GM12801 (cell line): ENCODE measurements at regions not wholly inside any gene's neighbourhood (a gene's known extent, or its start where the extent isn't known, plus 50 kb on each side); places are given as distances from the start of the nearest gene placed in this dataset.

Experiments
- CTCF ChIP-seq: IDR thresholded peaks from one replicate; pipeline ENCODE4 v1.5.1; 2011; ENCODE audit warnings: control low read depth; ENCODE audit not compliant: insufficient read length; ENCODE audit errors: extremely low read depth

GRCh38 chr11:38950867-38951266 is 2352.8 kb upstream of the RAG2 start:
- TF ChIP-seq CTCF, result no peak

- no peak for TF ChIP-seq CTCF
Measured at GRCh38 chr11:38948392-38948791, 2350.4 kb upstream of the RAG2 start.

GRCh38 chr11:38937709-38938108 is 2339.7 kb upstream of the RAG2 start:
- TF ChIP-seq CTCF, result no peak

- no peak for TF ChIP-seq CTCF
Measured at GRCh38 chr11:38935941-38936340, 2337.9 kb upstream of the RAG2 start.

GRCh38 chr11:38927993-38928392 is 2330.0 kb upstream of the RAG2 start:
- TF ChIP-seq CTCF, result no peak

GRCh38 chr11:38924644-38925043 is 2326.6 kb upstream of the RAG2 start:
- TF ChIP-seq CTCF, result no peak

- no peak for TF ChIP-seq CTCF
Measured at GRCh38 chr11:38900211-38900610, 2302.2 kb upstream of the RAG2 start.

- TF ChIP-seq CTCF, result no peak
Measured at GRCh38 chr11:38884145-38884865, 2286.3 kb upstream of the RAG2 start.
